DMS53 treated with DMSO at 0.1 percent for 48 hours (cell line): ENCODE measurements at regions not wholly inside any gene's neighbourhood (a gene's known extent, or its start where the extent isn't known, plus 50 kb on each side); places are given as distances from the start of the nearest gene placed in this dataset.

Source experiments
- DNase-seq: peaks from one replicate; lab custom pipeline; 2025; ENCODE audit not compliant: unreplicated experiment; lab: John Stamatoyannopoulos, UW

DNA sequence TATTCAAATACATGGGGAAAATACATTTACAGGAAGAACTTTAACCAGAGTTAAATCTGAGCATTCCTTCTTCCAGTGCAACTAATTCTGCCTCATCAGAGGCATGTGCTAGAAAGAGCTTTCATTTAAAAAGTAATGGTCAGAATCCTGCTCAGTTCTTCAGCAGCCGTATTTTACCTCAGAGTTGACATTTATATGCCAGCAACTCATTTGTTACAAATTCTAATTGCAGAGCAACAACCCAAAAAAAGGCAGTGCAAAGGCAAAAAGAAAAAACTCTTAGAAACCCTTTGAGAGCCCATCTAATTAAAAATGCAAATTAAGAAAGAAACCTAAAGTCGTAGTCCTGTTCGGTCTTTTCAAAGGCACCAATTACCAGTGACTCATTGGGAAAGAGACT, 392.5 kb downstream of the PBX1 start:
- no peak for DNase-seq

DNA sequence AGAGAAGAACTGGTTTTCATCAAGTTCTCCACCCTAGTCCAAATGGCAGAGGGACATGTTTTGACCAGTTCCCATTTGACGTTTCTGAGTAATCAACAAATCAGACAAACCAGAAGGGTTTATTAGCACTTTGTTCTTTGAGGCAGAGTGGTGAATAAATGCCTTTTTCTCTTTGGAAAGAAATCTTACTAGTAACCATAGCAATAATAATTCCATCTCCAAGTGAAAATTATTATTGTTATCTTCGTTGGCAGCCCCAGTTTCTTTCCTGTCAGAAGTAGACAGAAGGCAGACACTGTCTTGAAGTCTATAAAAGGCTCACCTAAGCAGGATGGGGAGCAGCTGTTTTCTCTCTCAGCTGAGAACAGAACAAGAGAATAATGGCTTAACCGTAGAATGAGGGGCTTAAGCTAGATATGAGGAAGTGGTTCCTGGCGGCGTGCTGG, 391.6 kb downstream of the PBX1 start:
- DNase-seq, result no peak

GRCh38 chr1:164949771-164950471, 390.9 kb downstream of the PBX1 start:
- DNase-seq, result no peak

- DNase-seq, result no peak
Measured at GRCh38 chr1:164948101-164948500, 389.1 kb downstream of the PBX1 start.

- DNase-seq, result no peak
Measured at GRCh38 chr1:164937291-164937690, 378.3 kb downstream of the PBX1 start.

GRCh38 chr1:164932580-164932979, 373.6 kb downstream of the PBX1 start:
- no peak for DNase-seq

- DNase-seq, result no peak
Measured at GRCh38 chr1:164930833-164931232, 371.8 kb downstream of the PBX1 start.

- no peak for DNase-seq
Measured at GRCh38 chr1:164930241-164930640, 371.3 kb downstream of the PBX1 start.

DNA sequence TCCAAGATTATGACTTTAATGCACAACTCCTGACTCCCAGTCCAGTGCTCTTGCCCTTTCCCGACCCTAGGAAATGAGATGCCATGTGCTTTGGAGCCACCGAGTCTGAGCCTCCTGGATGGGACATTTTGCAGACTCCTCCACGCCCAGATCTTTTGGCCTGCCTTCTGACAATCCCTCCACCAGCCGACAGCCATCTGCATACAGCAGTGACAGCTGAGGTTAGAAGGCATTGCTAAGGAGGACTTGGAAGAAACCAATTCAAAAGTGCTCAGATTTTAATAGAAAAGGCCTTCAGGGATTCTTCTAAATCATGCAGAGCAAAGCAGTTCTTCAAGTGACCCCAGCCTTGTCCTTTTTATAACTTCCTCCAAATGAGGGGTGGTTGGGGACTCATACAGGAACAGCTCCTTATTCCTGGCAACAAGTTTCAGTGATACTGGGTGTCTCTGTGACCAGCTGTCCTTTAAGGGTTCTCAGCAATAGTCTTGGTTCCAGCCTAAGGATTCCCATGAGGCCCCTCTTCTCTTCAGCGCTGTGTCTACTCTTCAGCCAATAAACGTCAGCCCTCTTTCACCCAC, 369.3 kb downstream of the PBX1 start:
- DNase-seq, result no peak

GRCh38 chr1:164926107-164926506, 367.1 kb downstream of the PBX1 start:
- DNase-seq, result no peak

- no peak for DNase-seq
Measured at GRCh38 chr1:164922585-164922984, 363.6 kb downstream of the PBX1 start.

DNA sequence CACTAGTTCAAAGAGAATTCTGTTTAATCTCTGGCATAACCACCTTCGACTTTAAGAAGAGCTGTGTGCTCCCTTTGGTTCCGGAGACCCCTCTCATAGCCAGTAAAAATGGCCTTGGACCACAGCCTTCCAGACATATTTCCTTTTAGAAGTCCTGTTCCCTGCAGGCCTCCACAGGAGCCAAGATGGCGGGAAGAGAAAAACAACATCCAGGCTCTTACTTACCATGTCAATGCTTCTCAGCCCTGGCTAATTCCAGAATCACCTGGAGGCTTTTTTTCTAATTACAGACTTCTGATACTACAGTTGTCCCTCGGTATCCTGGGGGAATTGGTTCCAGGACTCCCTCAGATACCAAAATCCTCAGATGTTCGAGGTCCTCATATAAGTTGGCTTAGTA, 362.5 kb downstream of the PBX1 start:
- DNase-seq, result no peak

GRCh38 chr1:164918140-164918539, 359.2 kb downstream of the PBX1 start:
- no peak for DNase-seq

- DNase-seq, result no peak
Measured at GRCh38 chr1:164914208-164914607, 355.2 kb downstream of the PBX1 start.

- no peak for DNase-seq
Measured at GRCh38 chr1:164912290-164912689, 353.3 kb downstream of the PBX1 start.

DNA sequence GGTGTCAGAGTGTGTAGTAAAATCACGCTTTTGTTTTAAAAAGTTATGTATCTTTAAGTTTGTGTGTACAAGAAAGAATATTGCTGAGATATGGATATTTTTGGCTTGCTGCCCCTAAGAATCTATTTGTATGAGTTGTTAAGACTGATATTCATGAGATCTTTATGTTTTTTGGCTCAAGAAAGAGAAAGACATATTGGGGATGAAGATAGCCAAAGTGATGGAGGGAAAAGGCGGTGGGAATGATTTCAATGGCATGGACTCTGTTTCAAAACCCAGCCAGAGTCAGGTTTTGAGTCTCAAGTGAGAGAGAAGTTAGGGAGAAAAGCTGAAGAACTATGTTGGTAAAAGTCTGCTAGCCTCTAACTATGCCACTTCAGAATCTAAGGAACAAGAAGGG, 351.7 kb downstream of the PBX1 start:
- no peak for DNase-seq

- DNase-seq, result no peak
Measured at GRCh38 chr1:164907666-164908065, 348.7 kb downstream of the PBX1 start.

DNA sequence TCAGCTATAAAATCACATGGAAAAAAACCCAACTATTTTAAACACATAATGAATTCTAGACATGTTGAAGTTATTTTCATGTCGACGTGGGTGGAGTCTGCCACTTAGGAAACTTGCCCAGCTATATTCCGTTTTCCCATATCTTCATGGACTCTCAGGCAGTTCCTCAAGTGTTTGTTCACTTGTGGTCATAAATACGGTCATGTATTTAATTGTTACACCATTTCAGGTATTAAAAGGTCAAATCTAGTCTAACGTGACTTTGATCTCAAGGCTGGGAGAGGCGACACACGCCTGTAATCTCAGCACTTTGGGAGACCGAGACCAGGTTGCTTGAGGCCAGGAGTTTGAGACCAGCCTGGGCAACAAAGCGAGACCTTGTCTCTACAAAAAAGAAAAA, 346.9 kb downstream of the PBX1 start:
- DNase-seq, result no peak

GRCh38 chr1:164902491-164902890, 343.5 kb downstream of the PBX1 start:
- no peak for DNase-seq
